ENCODE measurements at regions not wholly inside any gene's neighbourhood (a gene's known extent, or its start where the extent isn't known, plus 50 kb on each side); places are given as distances from the start of the nearest gene placed in this dataset.
"Not testable (repeated sequence)": the region's sequence is repeated elsewhere in the genome, so short reads cannot be mapped to it uniquely, and the experiment has no call there.

DNA sequence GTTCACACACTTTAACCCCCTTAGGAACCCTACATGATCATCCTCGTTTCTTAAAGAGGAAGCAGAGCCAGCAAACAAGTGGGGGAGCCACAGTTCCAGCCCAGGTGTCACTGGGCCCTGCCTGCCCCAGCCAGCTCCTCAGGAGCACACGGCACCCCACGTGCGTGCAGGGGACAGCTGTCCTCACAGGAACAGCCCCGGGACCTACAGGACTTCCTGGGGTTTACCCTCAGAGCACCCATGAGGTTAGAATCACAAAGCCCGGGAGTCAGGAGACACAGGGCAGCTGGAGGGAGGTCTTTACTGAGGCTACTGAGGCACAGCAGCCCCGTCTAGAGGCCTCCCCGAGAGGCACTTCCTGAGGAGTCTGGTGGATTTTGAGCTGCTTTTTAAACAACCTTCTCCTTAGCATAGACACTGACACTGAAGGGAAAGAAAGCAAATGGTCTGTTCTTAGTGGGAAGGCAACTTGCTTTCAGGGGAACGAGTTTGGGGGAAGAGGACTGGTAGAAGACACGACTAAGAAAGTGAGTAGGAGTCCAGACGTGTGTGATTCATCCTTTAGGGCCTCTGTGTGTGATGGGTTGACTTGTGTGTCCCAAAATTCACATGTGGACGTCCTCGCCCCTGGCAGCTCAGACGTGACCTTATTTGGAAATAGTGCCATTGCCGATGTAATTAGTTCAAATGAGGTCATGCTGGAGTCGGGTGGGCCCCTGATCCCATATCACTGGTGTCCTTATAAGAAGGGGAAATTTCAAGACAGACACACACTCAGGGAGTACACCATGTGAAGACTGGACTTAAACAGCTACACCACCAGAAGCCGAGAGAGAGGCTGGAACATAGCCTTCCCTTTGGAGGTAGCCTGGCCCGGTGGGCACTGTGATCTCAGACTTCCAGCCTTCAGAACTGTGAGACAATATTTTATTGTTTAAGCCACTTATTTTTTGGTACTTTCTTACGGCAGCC, 278.4 kb upstream of the PLGLB2 start:
- H3K27me3 Mint-ChIP-seq, CTCF ChIA-PET: not testable (repeated sequence)

DNA sequence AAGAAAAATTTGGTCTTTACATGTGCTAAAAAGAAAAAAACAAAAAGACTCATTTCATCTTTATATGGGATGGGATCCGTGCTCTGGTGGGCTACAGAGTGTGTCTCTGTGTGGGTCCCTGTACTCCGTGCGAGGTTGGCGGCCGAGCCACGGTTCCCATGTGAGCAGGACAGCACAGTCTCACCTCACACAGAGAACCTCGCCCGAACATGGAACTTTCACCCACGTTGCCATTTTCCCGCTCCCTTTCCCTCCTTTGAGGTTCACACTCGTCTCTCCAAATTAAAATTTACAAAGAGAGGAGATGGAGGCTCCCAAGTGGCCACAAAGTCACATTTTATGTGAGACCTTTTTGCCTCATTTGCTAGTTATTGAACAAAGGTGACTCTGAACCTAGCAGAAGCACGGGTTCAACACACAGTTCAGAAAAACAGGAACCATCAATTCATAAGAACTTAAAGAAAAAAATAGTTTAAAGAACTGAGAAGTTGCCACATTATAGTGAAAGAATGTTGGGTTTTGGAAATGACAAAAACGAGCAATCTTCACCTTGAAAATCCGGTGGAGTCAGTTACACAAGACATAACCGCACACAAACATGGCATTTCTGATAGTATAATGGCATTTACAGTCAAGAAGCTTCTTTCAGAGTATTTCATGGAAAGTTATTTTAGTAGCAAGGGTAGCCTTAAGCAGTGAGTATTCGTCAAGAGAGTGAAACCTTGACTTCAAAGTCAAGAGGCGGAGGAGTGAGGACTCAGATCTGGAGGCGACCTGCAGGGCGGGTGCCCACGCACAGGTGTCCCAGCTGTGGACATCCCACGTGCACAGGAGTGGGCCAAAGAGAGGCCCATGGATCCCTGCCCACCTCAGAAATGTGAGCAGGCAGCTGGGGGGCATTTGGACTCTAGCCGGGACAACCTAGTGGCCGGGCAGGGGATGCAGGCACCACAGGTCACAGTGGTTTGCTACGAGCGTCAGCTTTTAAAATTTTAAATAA, 277.2 kb upstream of the PLGLB2 start:
- H3K9me3 ChIP-seq (ENCODE audit: low read length); CTCF ChIA-PET; H3K27me3 Mint-ChIP-seq; H3K9me3 Mint-ChIP-seq; H3K4me3 ChIP-seq (ENCODE audit: low read length); POLR2A ChIA-PET; H3K36me3 ChIP-seq (ENCODE audit: insufficient read depth, low read length); H3K36me3 Mint-ChIP-seq; H3K27me3 ChIP-seq (ENCODE audit: insufficient read depth, low read length, poor library complexity, severe bottlenecking); H3K4me1 ChIP-seq (ENCODE audit: insufficient read depth, low read length): not testable (repeated sequence)
- peak overlapping the region; percentile 68 to 91 (median 85) for H3K4me3 Mint-ChIP-seq
- H3K27ac ChIP-seq (ENCODE audit: low read depth, low read length): peak overlapping the region; percentile 24
- peak overlapping the region; percentile 66 to 99 (median 96) for H3K27ac Mint-ChIP-seq
- H3K4me1 Mint-ChIP-seq: peaks cover 18 to 40% (median 37%) of the 10 kb centered on the region in 3 donors
- peak in 1 of 5 donors; percentile 49 for DNase-seq

More for the DNA sequence above, 278.4 kb upstream of the PLGLB2 start:
- H3K36me3 ChIP-seq (ENCODE audit: insufficient read depth, low read length); POLR2A ChIA-PET; H3K4me3 ChIP-seq (ENCODE audit: low read length); H3K9me3 ChIP-seq (ENCODE audit: low read length); H3K27me3 ChIP-seq (ENCODE audit: insufficient read depth, low read length, poor library complexity, severe bottlenecking); H3K4me1 ChIP-seq (ENCODE audit: insufficient read depth, low read length); H3K36me3 Mint-ChIP-seq; H3K9me3 Mint-ChIP-seq: not testable (repeated sequence)
- peak overlapping the region; percentile 70 to 89 (median 84) for H3K4me3 Mint-ChIP-seq
- H3K4me1 Mint-ChIP-seq: peaks cover 27 to 42% (median 41%) of the 10 kb centered on the region in 3 donors
- peak overlapping the region; percentile 94 to 99 (median 98) for H3K27ac Mint-ChIP-seq
- peak in 1 of 5 donors; percentile 53 for DNase-seq
- H3K27ac ChIP-seq (ENCODE audit: low read depth, low read length): peak overlapping the region; percentile 24

DNA sequence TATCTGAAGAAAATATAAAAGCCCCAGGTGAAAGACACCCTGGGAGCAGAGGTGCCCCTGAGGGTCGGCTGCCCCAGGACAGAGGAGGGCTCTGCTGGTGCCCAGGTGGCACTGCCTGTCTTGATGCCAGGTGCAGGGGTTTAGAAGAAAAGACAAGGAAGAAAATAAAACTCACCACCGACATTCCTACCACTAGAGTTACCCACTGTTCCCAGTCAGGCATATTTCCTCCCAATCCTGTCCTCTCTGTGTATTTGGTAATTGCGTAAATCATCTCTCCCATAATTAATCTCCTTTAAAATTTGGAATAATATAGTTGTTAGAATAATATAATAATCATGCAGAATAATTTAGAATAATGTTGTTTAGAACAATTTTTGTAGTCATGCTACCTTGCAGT, 276.4 kb upstream of the PLGLB2 start:
- H3K9me3 Mint-ChIP-seq; H3K36me3 ChIP-seq (ENCODE audit: insufficient read depth, low read length); DNase-seq; H3K4me3 ChIP-seq (ENCODE audit: low read length); H3K9me3 ChIP-seq (ENCODE audit: low read length); CTCF ChIA-PET; H3K27ac ChIP-seq (ENCODE audit: low read depth, low read length); H3K4me1 ChIP-seq (ENCODE audit: insufficient read depth, low read length); POLR2A ChIA-PET; H3K36me3 Mint-ChIP-seq; H3K27me3 ChIP-seq (ENCODE audit: insufficient read depth, low read length, poor library complexity, severe bottlenecking); H3K27me3 Mint-ChIP-seq: not testable (repeated sequence)
- H3K27ac Mint-ChIP-seq: peak overlapping the region in 3 of 8 donors; percentile 89 to 96 (median 93)
- peaks cover 18 to 41% (median 38%) of the 10 kb centered on the region in 3 donors for H3K4me1 Mint-ChIP-seq
- H3K4me3 Mint-ChIP-seq: peak overlapping the region in 6 of 7 donors; percentile 68 to 91 (median 82)

DNA sequence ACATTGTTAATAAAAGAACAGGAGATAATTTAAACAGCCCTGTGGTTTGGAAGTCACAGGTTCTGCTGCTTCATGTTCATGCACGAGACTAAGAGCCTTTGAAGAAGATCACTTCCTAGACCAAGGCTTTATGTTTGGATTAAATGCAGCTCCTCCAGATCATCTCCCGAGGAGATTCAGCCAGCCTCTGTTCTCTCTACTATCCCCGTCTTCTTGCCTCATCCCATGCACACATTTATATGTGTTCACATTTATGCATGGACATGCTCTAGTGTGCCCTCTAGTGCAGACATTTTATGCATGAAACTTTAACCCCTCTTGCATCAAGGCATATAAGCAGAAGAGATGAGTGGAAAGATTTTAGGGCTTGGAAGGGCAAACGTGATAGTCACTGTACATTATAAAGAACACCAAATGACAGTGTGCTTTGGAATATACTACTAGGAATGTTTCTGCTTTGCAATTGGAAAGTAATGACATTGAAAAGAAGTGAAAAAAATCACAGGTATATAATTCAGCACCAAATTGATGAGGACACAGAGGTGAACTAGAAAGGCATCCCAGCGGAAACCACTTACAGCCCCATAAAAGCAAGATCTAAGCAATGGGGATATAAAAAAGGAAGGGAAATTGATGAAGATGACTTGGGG, 271.5 kb upstream of the PLGLB2 start:
- H3K27me3 Mint-ChIP-seq; H3K4me3 ChIP-seq (ENCODE audit: low read length); H3K9me3 Mint-ChIP-seq; H3K9me3 ChIP-seq (ENCODE audit: low read length); DNase-seq; CTCF ChIA-PET; H3K27ac ChIP-seq (ENCODE audit: low read depth, low read length); H3K4me1 ChIP-seq (ENCODE audit: insufficient read depth, low read length); H3K27me3 ChIP-seq (ENCODE audit: insufficient read depth, low read length, poor library complexity, severe bottlenecking); POLR2A ChIA-PET; H3K36me3 ChIP-seq (ENCODE audit: insufficient read depth, low read length): not testable (repeated sequence)
- H3K27ac Mint-ChIP-seq: peak overlapping the region; percentile 72 to 98 (median 90)
- peaks cover 0 to 21% (median 0%) of the 10 kb centered on the region in 3 donors for H3K36me3 Mint-ChIP-seq
- H3K4me1 Mint-ChIP-seq: peaks cover 14 to 34% (median 27%) of the 10 kb centered on the region in 3 donors
- peak overlapping the region in 4 of 7 donors; percentile 23 to 82 (median 76) for H3K4me3 Mint-ChIP-seq

DNA sequence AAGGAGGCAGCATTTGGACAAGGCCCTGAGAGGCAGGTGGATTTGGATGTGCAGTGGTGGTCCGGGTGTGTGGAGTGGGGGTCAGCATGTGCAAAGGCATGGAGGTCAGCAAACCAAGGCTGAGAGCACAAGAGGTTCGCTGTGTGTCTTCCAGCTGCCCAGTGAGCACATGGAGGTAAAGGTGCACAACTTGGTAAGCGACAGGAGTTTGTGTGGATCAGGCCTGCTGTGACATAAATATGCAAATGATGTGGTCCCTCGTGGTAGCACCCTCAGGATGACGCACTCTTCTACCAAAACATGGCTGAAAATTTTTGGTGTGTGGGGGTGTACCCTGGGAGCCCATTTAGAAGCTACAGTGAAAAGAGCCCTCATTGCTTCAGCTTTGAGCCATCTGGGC, 271.0 kb upstream of the PLGLB2 start:
- peak overlapping the region; percentile 72 to 98 (median 90) for H3K27ac Mint-ChIP-seq
- H3K36me3 ChIP-seq (ENCODE audit: insufficient read depth, low read length); CTCF ChIA-PET; H3K27ac ChIP-seq (ENCODE audit: low read depth, low read length); POLR2A ChIA-PET; H3K27me3 ChIP-seq (ENCODE audit: insufficient read depth, low read length, poor library complexity, severe bottlenecking); H3K4me3 ChIP-seq (ENCODE audit: low read length); H3K9me3 Mint-ChIP-seq; H3K9me3 ChIP-seq (ENCODE audit: low read length); H3K27me3 Mint-ChIP-seq; H3K4me1 ChIP-seq (ENCODE audit: insufficient read depth, low read length): not testable (repeated sequence)
- peak overlapping the region in 5 of 7 donors; percentile 13 to 82 (median 74) for H3K4me3 Mint-ChIP-seq
- H3K4me1 Mint-ChIP-seq: peaks cover 14 to 34% (median 27%) of the 10 kb centered on the region in 3 donors
- DNase-seq: peak in 3 of 5 donors; percentile 18 to 75 (median 29)
- peaks cover 0 to 21% (median 0%) of the 10 kb centered on the region in 3 donors for H3K36me3 Mint-ChIP-seq

DNA sequence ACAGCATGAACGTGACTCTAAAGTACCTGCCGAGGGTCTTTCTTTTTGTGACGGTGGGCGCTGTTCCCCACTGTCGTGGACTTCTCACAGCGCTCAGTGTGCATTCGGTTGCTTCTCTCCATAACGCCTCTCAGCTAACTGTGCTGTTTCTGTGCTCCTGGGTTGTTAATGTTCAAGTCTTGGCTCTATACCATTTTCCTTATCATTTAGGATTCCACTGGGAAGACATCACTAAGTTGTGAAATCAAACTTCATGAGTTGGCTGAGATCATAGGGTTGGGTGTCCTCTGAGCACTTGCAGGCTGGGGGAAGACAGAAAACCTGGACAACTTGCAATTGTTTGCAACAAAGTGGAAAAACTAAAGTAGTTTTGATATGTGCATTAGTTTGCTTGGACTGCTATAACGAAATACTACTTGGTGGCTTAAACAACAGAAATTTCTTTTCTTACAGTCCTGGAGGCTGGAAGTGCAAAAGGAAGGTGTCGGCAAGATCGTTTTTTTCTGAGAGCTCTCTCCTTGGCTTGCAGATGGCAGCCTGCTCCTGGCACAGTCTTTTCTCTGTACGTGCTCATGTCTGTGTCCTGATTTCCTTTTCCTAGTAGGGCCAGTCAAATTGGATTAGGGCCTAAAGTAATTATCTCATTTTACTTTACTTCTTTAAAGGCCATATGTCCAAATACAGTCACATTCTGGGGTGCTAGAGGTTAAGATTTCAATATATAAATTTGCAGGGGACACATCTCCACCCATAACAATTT, 270.0 kb upstream of the PLGLB2 start:
- H3K27me3 Mint-ChIP-seq; H3K9me3 ChIP-seq (ENCODE audit: low read length); H3K4me1 ChIP-seq (ENCODE audit: insufficient read depth, low read length); DNase-seq; H3K9me3 Mint-ChIP-seq; POLR2A ChIA-PET; H3K36me3 ChIP-seq (ENCODE audit: insufficient read depth, low read length); H3K4me3 ChIP-seq (ENCODE audit: low read length); H3K27me3 ChIP-seq (ENCODE audit: insufficient read depth, low read length, poor library complexity, severe bottlenecking); CTCF ChIA-PET; H3K27ac ChIP-seq (ENCODE audit: low read depth, low read length): not testable (repeated sequence)
- Mint-ChIP-seq H3K27ac (peak overlapping the region in 3 of 8 donors; percentile 7 to 64 (median 29)), H3K4me1 (peaks cover 16 to 35% (median 34%) of the 10 kb centered on the region in 3 donors), H3K36me3 (peaks cover 0 to 24% (median 2%) of the 10 kb centered on the region in 3 donors), H3K4me3 (peak overlapping the region in 1 of 7 donors; percentile 20)

DNA sequence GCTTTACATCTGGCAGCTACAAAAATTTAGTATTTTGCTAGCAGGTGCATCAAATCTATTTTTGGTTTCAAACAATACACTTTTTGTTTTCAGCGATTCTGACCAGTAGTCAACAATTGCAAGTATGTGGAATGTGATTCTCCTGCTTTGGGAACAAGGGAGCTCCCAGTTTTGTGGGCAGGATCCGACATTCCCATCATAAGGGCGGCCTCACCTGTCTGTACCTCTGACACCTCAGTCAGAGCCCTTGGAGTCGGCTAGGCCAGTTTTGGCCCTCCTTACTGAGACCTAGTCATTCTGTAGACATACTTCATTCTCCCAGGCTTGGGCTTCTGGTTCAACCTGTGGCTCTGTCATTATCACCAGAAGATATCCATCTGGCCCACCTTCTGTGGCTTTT, 269.0 kb upstream of the PLGLB2 start:
- H3K4me3 Mint-ChIP-seq: peak overlapping the region in 1 of 7 donors; percentile 53
- DNase-seq; H3K4me1 ChIP-seq (ENCODE audit: insufficient read depth, low read length); H3K4me3 ChIP-seq (ENCODE audit: low read length); H3K9me3 ChIP-seq (ENCODE audit: low read length); H3K36me3 ChIP-seq (ENCODE audit: insufficient read depth, low read length); CTCF ChIA-PET; POLR2A ChIA-PET; H3K9me3 Mint-ChIP-seq; H3K27me3 Mint-ChIP-seq; H3K27ac ChIP-seq (ENCODE audit: low read depth, low read length); H3K27me3 ChIP-seq (ENCODE audit: insufficient read depth, low read length, poor library complexity, severe bottlenecking): not testable (repeated sequence)
- peak overlapping the region in 2 of 8 donors; percentile 47 to 64 for H3K27ac Mint-ChIP-seq
- H3K4me1 Mint-ChIP-seq: peaks cover 19 to 41% (median 37%) of the 10 kb centered on the region in 3 donors
- H3K36me3 Mint-ChIP-seq: peaks cover 0 to 24% (median 2%) of the 10 kb centered on the region in 3 donors
